Stomach (tissue), 4 donors: ENCODE measurements at regions not wholly inside any gene's neighbourhood (a gene's known extent, or its start where the extent isn't known, plus 50 kb on each side); places are given as distances from the start of the nearest gene placed in this dataset.

ENCODE experiments used
- EP300 ChIP-seq: sonication (generic); formaldehyde crosslinking; IDR thresholded peaks from one replicate; pipeline ENCODE4 v1.6.1; 2017; ENCODE audit warnings: antibody characterized with exemption
- POLR2A ChIP-seq, 4 donors: fragments of 450-650 bp; IDR thresholded peaks; one replicate each; pipeline ENCODE4 v1.6.1; 2016; ENCODE audit warnings: antibody characterized with exemption in 4 of 4, control low read depth in 2 of 4, mild to moderate bottlenecking in 1 of 4, moderate library complexity in 1 of 4
- POLR2AphosphoS5 ChIP-seq, 3 donors: sonication (generic); formaldehyde crosslinking; IDR thresholded peaks; one replicate each; pipeline ENCODE4 v1.6.1; 2016; ENCODE audit warnings: antibody characterized with exemption in 3 of 3
- TF ChIP-seq, protein P1 (sequence below), 7 experiments: fragments of 450-650 bp in 4 of 7; fragments of 200-600 bp in 3 of 7; sonication (generic) in 3 of 7; IDR thresholded peaks; one replicate each; pipeline ENCODE4 v1.5.1; 2016 to 2019; ENCODE audit warnings: antibody characterized with exemption in 7 of 7, control low read depth in 2 of 7, mild to moderate bottlenecking in 1 of 7

DNA sequence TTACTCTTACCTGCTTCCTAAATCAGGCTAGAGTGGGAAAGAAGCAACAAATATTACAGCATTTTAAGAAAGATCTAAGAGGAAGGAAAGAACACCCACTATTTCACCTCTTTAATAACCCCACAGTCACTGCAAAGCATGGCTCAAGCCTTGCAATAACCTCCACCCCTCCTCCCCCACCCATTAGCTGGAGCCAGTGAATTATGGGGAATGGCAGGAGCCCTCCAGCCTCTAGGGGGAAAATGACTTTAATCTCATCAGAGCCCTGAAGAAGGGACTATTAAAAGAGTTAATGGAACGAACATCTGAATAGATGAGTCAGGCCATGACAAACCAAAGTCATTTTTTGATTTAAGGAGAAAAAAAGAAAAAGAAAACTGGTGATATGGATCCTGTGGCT lies 630.7 kb upstream of the PLXNA2 start:
- TF ChIP-seq POLR2AphosphoS5 (IDR thresholded peaks at IDR 0.05) = no peak
- TF ChIP-seq, protein P1, sequence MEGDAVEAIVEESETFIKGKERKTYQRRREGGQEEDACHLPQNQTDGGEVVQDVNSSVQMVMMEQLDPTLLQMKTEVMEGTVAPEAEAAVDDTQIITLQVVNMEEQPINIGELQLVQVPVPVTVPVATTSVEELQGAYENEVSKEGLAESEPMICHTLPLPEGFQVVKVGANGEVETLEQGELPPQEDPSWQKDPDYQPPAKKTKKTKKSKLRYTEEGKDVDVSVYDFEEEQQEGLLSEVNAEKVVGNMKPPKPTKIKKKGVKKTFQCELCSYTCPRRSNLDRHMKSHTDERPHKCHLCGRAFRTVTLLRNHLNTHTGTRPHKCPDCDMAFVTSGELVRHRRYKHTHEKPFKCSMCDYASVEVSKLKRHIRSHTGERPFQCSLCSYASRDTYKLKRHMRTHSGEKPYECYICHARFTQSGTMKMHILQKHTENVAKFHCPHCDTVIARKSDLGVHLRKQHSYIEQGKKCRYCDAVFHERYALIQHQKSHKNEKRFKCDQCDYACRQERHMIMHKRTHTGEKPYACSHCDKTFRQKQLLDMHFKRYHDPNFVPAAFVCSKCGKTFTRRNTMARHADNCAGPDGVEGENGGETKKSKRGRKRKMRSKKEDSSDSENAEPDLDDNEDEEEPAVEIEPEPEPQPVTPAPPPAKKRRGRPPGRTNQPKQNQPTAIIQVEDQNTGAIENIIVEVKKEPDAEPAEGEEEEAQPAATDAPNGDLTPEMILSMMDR (IDR thresholded peaks at IDR 0.05) = no peak
- TF ChIP-seq POLR2A (IDR thresholded peaks at IDR 0.05) = no peak
- no peak for TF ChIP-seq EP300
